H9 (cell line): ENCODE measurements at regions not wholly inside any gene's neighbourhood (a gene's known extent, or its start where the extent isn't known, plus 50 kb on each side); places are given as distances from the start of the nearest gene placed in this dataset.

Experiments used
- DNase-seq: peaks from one replicate; pipeline ENCODE4 v3.0.0-alpha.2; 2017
- H2AFZ ChIP-seq: one replicate; pipeline ENCODE4 v1.6.1; 2013; ENCODE audit warnings: mild to moderate bottlenecking, low read length, control low read depth, moderate library complexity
- H2AK5ac ChIP-seq: 2 replicates; pipeline ENCODE4 v1.6.1; 2013; ENCODE audit warnings: low read length, control low read depth, mixed read lengths; ENCODE audit not compliant: insufficient read length
- H2BK120ac ChIP-seq: one replicate; pipeline ENCODE4 v1.6.1; 2013; ENCODE audit warnings: low read depth, mild to moderate bottlenecking, low read length, control low read depth, inconsistent platforms; ENCODE audit not compliant: poor library complexity, severe bottlenecking
- H2BK12ac ChIP-seq: 2 replicates; pipeline ENCODE4 v1.6.1; 2013; ENCODE audit warnings: low read length, control low read depth, mixed read lengths, low read depth; ENCODE audit not compliant: insufficient read length
- H2BK15ac ChIP-seq: 2 replicates; pipeline ENCODE4 v1.6.1; 2013; ENCODE audit warnings: low read depth, low read length, control low read depth
- H2BK20ac ChIP-seq: one replicate; pipeline ENCODE4 v1.6.1; 2013; ENCODE audit warnings: low read depth, mild to moderate bottlenecking, low read length, control low read depth, inconsistent platforms; ENCODE audit not compliant: poor library complexity, severe bottlenecking
- H2BK5ac ChIP-seq: 2 replicates; pipeline ENCODE4 v1.6.1; 2013; ENCODE audit warnings: low read length, control low read depth, mixed read lengths; ENCODE audit not compliant: insufficient read length
- H3K14ac ChIP-seq: 2 replicates; pipeline ENCODE4 v1.6.1; 2013; ENCODE audit warnings: low read length, control low read depth; ENCODE audit not compliant: insufficient read depth
- H3K18ac ChIP-seq: 2 replicates; pipeline ENCODE4 v1.6.1; 2013; ENCODE audit warnings: low read depth, mild to moderate bottlenecking, mixed read lengths, low read length, control low read depth; ENCODE audit not compliant: insufficient read length
- H3K23ac ChIP-seq: 2 replicates; pipeline ENCODE4 v1.6.1; 2013; ENCODE audit warnings: low read length, control low read depth, mixed read lengths, low read depth; ENCODE audit not compliant: insufficient read length
- H3K23me2 ChIP-seq: 2 replicates; pipeline ENCODE4 v1.6.1; 2013; ENCODE audit warnings: low read depth, mild to moderate bottlenecking, mixed read lengths, low read length, control low read depth; ENCODE audit not compliant: insufficient read length, poor library complexity, severe bottlenecking
- H3K27ac ChIP-seq: 2 replicates; pipeline ENCODE4 v1.5.1; 2013; ENCODE audit warnings: low read length, control low read depth, mixed read lengths, low read depth; ENCODE audit not compliant: insufficient read length
- H3K27me3 ChIP-seq: 2 replicates; pipeline ENCODE4 v1.6.1; 2013; ENCODE audit warnings: low read length, control low read depth, inconsistent platforms; ENCODE audit not compliant: insufficient read depth
- H3K4ac ChIP-seq: 2 replicates; pipeline ENCODE4 v1.6.1; 2013; ENCODE audit warnings: low read depth, mild to moderate bottlenecking, control low read depth, inconsistent platforms, low read length, moderate library complexity
- H3K4me1 ChIP-seq: 2 replicates; pipeline ENCODE4 v1.6.1; 2013; ENCODE audit warnings: low read length, control low read depth, inconsistent platforms; ENCODE audit not compliant: insufficient read depth
- H3K4me2 ChIP-seq: 2 replicates; pipeline ENCODE4 v1.6.1; 2013; ENCODE audit warnings: low read length, control low read depth, mixed read lengths; ENCODE audit not compliant: insufficient read length, insufficient read depth
- H3K56ac ChIP-seq: 2 replicates; pipeline ENCODE4 v1.6.1; 2013; ENCODE audit warnings: low read depth, mild to moderate bottlenecking, mixed read lengths, low read length, control low read depth; ENCODE audit not compliant: insufficient read length
- H3K79me1 ChIP-seq: 2 replicates; pipeline ENCODE4 v1.6.1; 2013; ENCODE audit warnings: low read depth, mild to moderate bottlenecking, moderate library complexity, low read length, control low read depth, inconsistent platforms; ENCODE audit not compliant: insufficient read depth, poor library complexity, severe bottlenecking
- H3K79me2 ChIP-seq: 2 replicates; pipeline ENCODE4 v1.6.1; 2013; ENCODE audit warnings: low read length, control low read depth, inconsistent platforms; ENCODE audit not compliant: insufficient read depth
- H3K9ac ChIP-seq: 2 replicates; pipeline ENCODE4 v1.6.1; 2013; ENCODE audit warnings: low read length, control low read depth, mixed read lengths; ENCODE audit not compliant: insufficient read length; ENCODE audit errors: extremely low read depth
- H3K9me3 ChIP-seq: one replicate; pipeline ENCODE4 v1.6.1; 2013; ENCODE audit warnings: low read depth, low read length, inconsistent platforms; ENCODE audit not compliant: control insufficient read depth
- H3T11ph ChIP-seq: one replicate; pipeline ENCODE4 v1.6.1; 2013; ENCODE audit warnings: mild to moderate bottlenecking, low read length, control low read depth, inconsistent platforms
- H4K20me1 ChIP-seq: one replicate; pipeline ENCODE4 v1.6.1; 2013; ENCODE audit not compliant: control insufficient read depth, insufficient read length, insufficient read depth
- H4K5ac ChIP-seq: 2 replicates; pipeline ENCODE4 v1.6.1; 2013; ENCODE audit warnings: low read depth, mild to moderate bottlenecking, mixed read lengths, low read length, control low read depth; ENCODE audit not compliant: insufficient read length
- H4K8ac ChIP-seq: replicated peaks from 2 replicates; pipeline ENCODE4 v1.6.1; 2013; ENCODE audit warnings: low read length, control low read depth, mixed read lengths, low read depth; ENCODE audit not compliant: insufficient read length
- H4K91ac ChIP-seq: 2 replicates; pipeline ENCODE4 v1.6.1; 2013; ENCODE audit warnings: low read depth, mild to moderate bottlenecking, moderate library complexity, mixed read lengths, low read length, control low read depth; ENCODE audit not compliant: insufficient read length
- H3K27ac Mint-ChIP-seq, 3 experiments: 2 replicates in 2 of 3; 3 replicates in 1 of 3; pipeline ENCODE4 v1.8.0; 2020 to 2021; ENCODE audit warnings: mixed read lengths in 3 of 3, mild to moderate bottlenecking in 1 of 3, moderate library complexity in 1 of 3
- H3K27me3 Mint-ChIP-seq: 2 replicates; pipeline ENCODE4 v1.8.0; 2021; ENCODE audit warnings: low read depth, mild to moderate bottlenecking, moderate library complexity, mixed read lengths
- H3K36me3 Mint-ChIP-seq, 3 experiments: 2 replicates in 2 of 3; 3 replicates in 1 of 3; pipeline ENCODE4 v1.8.0; 2020 to 2021; ENCODE audit warnings: low read depth in 3 of 3, mixed read lengths in 3 of 3; ENCODE audit not compliant: insufficient read depth in 1 of 3
- H3K4me1 Mint-ChIP-seq, 2 experiments: 2 replicates each; pipeline ENCODE4 v1.8.0; 2020; ENCODE audit warnings: mixed read lengths in 2 of 2
- H3K4me3 Mint-ChIP-seq, 2 experiments: 2 replicates in 1 of 2; 3 replicates in 1 of 2; pipeline ENCODE4 v1.8.0; 2020 to 2021; ENCODE audit warnings: mild to moderate bottlenecking in 2 of 2, mixed read lengths in 2 of 2, moderate library complexity in 1 of 2
- H3K9me3 Mint-ChIP-seq, 2 experiments: 2 replicates in 1 of 2; 3 replicates in 1 of 2; pipeline ENCODE4 v1.8.0; 2020; ENCODE audit warnings: mild to moderate bottlenecking in 2 of 2, mixed read lengths in 2 of 2, moderate library complexity in 1 of 2
- CTCF ChIP-seq: fragments of 200-600 bp; sonication (generic); conservative IDR thresholded peaks from 3 replicates; pipeline ENCODE4 v1.8.0; 2021; ENCODE audit warnings: antibody characterized with exemption, mild to moderate bottlenecking

- H4K91ac ChIP-seq = no peak overlapping the region
- H3K79me1 ChIP-seq = no peaks in the 10 kb centered on the region
- H2BK15ac ChIP-seq = no peak overlapping the region
- H3K18ac ChIP-seq = no peak overlapping the region
- H3K4me3 Mint-ChIP-seq = no peak overlapping the region
- H4K5ac ChIP-seq = no peak overlapping the region
- H2AFZ ChIP-seq = no peak overlapping the region
- no peak overlapping the region for H3T11ph ChIP-seq
- no peak overlapping the region for H2BK12ac ChIP-seq
- no peak overlapping the region for H4K8ac ChIP-seq
- TF ChIP-seq CTCF = no peak
- no peak overlapping the region for H2BK5ac ChIP-seq
- H3K14ac ChIP-seq = no peak overlapping the region
- no peaks in the 10 kb centered on the region for H3K79me2 ChIP-seq
- H2BK120ac ChIP-seq = no peak overlapping the region
- H3K23ac ChIP-seq = no peak overlapping the region
- no peak overlapping the region for H3K9ac ChIP-seq
- DNase-seq = no peak
- H3K27me3 Mint-ChIP-seq = no peaks in the 10 kb centered on the region
- no peaks in the 10 kb centered on the region for H4K20me1 ChIP-seq
- H3K4ac ChIP-seq = no peak overlapping the region
- H2AK5ac ChIP-seq = no peak overlapping the region
- H3K9me3 ChIP-seq = no peaks in the 10 kb centered on the region
- no peak overlapping the region for H2BK20ac ChIP-seq
- H3K27me3 ChIP-seq = no peaks in the 10 kb centered on the region
- no peaks in the 10 kb centered on the region for H3K36me3 Mint-ChIP-seq
- no peak overlapping the region for H3K27ac Mint-ChIP-seq
- no peaks in the 10 kb centered on the region for H3K23me2 ChIP-seq
- H3K9me3 Mint-ChIP-seq = no peaks in the 10 kb centered on the region
- H3K4me2 ChIP-seq = no peak overlapping the region
- no peak overlapping the region for H3K27ac ChIP-seq
- H3K56ac ChIP-seq = no peak overlapping the region
- H3K4me1 Mint-ChIP-seq = peaks cover 12 to 14% of the 10 kb centered on the region in 2 experiments
- peaks cover 4% of the 10 kb centered on the region; the same call in 1 of the 2 replicates for H3K4me1 ChIP-seq
Observed at GRCh38 chr3:27990837-27991236, 250.6 kb upstream of the CMC1 start.
